ENCODE measurements at regions not wholly inside any gene's neighbourhood (a gene's known extent, or its start where the extent isn't known, plus 50 kb on each side); places are given as distances from the start of the nearest gene placed in this dataset.

GRCh38 chr5:123868881-123869280 is 356.9 kb downstream of the CSNK1G3 start:
- TF ChIP-seq CTCF (IDR thresholded peaks at IDR 0.05; ENCODE audit: extremely low read depth, insufficient read depth, missing control alignments): no peak
- DNase-seq (ENCODE audit: low spot score): no peak
- in situ Hi-C loops (cut with MboI; ENCODE audit: low pct_unique_long_range_greater_than_20kb, low sequenced_read_pairs, unreplicated experiment): no loop called here

GRCh38 chr5:123868267-123868666 is 356.3 kb downstream of the CSNK1G3 start:
- in situ Hi-C loops (cut with MboI; ENCODE audit: low pct_unique_long_range_greater_than_20kb, low sequenced_read_pairs, unreplicated experiment): no loop called here
- TF ChIP-seq CTCF (IDR thresholded peaks at IDR 0.05; ENCODE audit: extremely low read depth, insufficient read depth, missing control alignments): no peak
- no peak for DNase-seq (ENCODE audit: low spot score)

GRCh38 chr5:123865641-123866040 is 353.7 kb downstream of the CSNK1G3 start:
- TF ChIP-seq CTCF (IDR thresholded peaks at IDR 0.05; ENCODE audit: extremely low read depth, insufficient read depth, missing control alignments): no peak
- in situ Hi-C loops (cut with MboI; ENCODE audit: low pct_unique_long_range_greater_than_20kb, low sequenced_read_pairs, unreplicated experiment): no loop called here
- no peak for DNase-seq (ENCODE audit: low spot score)

- no peak for TF ChIP-seq CTCF (IDR thresholded peaks at IDR 0.05; ENCODE audit: extremely low read depth, insufficient read depth, missing control alignments)
- in situ Hi-C loops (cut with MboI; ENCODE audit: low pct_unique_long_range_greater_than_20kb, low sequenced_read_pairs, unreplicated experiment): no loop called here
- DNase-seq (ENCODE audit: low spot score): no peak
Measured at GRCh38 chr5:123864578-123864977, 352.6 kb downstream of the CSNK1G3 start.

GRCh38 chr5:123858938-123859337 is 347.0 kb downstream of the CSNK1G3 start:
- DNase-seq (ENCODE audit: low spot score): no peak
- no peak for TF ChIP-seq CTCF (IDR thresholded peaks at IDR 0.05; ENCODE audit: extremely low read depth, insufficient read depth, missing control alignments)
- in situ Hi-C loops (cut with MboI; ENCODE audit: low pct_unique_long_range_greater_than_20kb, low sequenced_read_pairs, unreplicated experiment): no loop called here

GRCh38 chr5:123856766-123857165 is 344.8 kb downstream of the CSNK1G3 start:
- in situ Hi-C loops (cut with MboI; ENCODE audit: low pct_unique_long_range_greater_than_20kb, low sequenced_read_pairs, unreplicated experiment): no loop called here
- no peak for DNase-seq (ENCODE audit: low spot score)
- TF ChIP-seq CTCF (IDR thresholded peaks at IDR 0.05; ENCODE audit: extremely low read depth, insufficient read depth, missing control alignments): no peak

GRCh38 chr5:123855609-123856008 is 343.6 kb downstream of the CSNK1G3 start:
- in situ Hi-C loops (cut with MboI; ENCODE audit: low pct_unique_long_range_greater_than_20kb, low sequenced_read_pairs, unreplicated experiment): no loop called here
- no peak for DNase-seq (ENCODE audit: low spot score)
- TF ChIP-seq CTCF (IDR thresholded peaks at IDR 0.05; ENCODE audit: extremely low read depth, insufficient read depth, missing control alignments): no peak
